ENCODE measurements at regions not wholly inside any gene's neighbourhood (a gene's known extent, or its start where the extent isn't known, plus 50 kb on each side); places are given as distances from the start of the nearest gene placed in this dataset.
"Not testable (repeated sequence)": the region's sequence is repeated elsewhere in the genome, so short reads cannot be mapped to it uniquely, and the experiment has no call there.

DNA sequence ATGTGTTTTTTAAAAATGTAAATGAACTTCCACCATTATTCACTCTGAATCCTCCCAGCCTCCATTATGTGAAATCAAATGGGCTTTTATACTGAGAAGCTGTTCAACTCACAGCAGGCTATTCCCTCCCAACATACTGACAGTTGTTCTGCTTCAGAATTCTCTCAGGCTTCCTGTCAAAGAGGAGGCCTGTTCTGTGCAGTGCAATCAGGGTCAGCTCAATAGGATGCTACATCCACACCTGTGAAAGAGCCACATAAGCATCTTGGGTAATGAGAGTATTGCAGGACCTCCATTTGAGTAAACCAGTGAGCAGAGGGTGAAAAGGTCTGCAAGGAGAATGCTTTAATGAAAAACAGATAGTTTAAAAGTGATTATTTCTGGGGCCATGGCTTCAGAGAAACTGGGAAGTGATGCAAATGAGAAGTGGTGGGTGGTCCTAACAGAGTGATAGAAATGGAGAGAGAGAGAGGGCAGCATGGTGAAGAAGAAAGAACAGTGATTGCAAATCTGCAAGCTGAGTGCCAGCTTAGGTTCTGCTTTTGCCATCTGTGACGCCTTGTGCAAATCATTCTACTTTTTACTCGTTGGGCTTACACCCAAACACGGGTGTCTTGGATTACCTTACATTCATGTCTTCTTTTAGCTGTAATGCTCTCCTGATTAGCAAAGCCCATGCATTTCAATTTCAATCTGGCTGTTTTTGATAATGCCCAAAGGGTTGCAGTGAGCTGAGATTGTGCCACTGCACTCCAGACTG lies 202.5 kb upstream of the NMUR2 start:
- DNase-seq (ENCODE audit: low read depth, low spot score): no peak

DNA sequence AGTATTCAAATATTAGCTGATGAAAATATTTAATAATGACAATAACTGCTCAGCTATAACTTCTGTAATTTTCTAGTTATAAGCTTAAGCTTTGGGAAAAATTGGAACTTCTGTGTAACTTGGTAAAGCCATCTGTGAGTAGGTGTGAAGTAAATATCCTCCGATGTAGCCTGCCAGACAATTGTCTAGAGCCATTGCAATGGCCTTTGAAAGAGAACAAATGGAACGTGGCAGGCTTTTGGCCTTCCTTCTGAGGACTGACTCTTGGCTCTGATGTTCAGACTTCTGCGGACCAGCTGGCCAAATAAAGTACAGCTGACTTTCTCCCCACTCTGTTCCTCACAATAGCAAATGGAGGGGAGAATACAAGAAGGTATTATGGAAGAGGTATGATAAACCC lies 203.4 kb upstream of the NMUR2 start:
- no peak for DNase-seq (ENCODE audit: low read depth, low spot score)

DNA sequence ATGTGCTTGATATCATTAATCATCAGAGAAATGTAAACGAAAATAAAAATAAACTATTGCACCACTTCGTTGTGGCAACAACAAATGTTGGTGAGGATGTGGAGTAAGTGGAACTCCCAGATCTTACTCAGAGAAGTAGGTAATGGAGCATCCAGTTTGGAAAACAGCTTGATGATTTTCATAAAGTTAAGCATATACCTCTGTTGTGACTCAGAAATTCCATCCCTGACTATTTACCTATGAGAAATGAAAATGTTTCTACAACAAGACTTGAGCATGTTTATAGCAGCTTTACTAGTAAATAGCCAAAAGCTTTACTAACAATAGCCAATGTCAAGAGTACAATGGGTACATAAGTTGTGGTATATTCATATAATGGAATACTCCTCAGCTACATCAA lies 214.7 kb upstream of the NMUR2 start:
- no peak for DNase-seq (ENCODE audit: low read depth, low spot score)

DNA sequence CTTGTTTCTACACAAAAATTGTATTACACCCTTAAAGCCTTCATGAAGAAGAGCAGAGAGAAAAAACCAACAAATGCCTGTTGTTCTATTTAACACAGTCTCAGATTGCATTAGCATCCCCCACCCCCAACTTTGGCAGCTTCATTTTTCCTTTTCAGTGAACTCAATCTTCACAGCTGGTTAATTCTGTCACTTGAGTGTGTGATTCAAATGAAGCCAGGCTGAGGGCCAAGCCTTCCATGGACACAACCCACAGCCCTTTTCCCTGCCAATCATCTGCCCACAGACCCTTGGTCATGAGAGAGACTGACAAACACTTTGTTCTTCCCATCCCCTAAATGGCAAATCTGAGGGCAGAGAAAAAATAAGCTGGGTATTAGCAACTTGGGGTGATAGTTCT lies 217.5 kb upstream of the NMUR2 start:
- DNase-seq (ENCODE audit: low read depth, low spot score): no peak

DNA sequence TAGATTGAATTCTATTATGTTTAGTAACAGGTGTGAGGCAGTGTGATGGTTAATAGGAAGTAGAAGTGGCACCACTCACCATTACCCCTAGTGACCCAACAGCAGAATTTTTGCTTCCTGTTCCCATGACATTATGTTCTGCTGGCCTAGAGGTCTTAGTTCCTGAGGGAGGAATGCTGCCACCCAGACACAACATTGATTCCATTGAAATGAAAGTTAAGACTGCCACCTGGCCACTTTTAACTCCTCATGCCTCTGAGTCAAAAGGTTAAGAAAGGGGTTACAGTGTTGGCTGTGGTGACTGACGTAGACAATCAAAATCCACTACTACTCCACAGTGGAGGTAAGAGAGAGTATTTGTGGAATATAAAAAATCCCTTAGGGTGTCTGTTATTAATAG lies 218.9 kb upstream of the NMUR2 start:
- no peak for DNase-seq (ENCODE audit: low read depth, low spot score)

DNA sequence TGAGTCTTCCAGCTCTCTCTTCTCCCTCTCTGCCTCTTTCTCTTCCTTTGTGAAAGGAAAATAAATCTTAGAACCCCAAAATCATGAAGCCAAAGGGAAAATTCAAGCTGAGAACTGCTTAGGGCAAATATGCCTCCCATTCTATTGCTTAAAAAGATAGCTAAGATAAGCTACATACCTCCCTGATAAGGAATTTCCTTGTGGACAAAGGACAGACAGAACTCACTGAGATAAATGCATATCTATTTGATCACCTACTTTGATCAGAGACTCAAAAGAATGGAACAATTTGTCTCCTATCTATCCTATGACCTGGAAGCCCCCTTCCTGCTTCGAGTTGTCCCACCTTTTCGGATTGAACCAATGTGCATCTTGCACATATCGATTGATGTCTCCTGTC lies 220.6 kb upstream of the NMUR2 start:
- DNase-seq (ENCODE audit: low read depth, low spot score): no peak

DNA sequence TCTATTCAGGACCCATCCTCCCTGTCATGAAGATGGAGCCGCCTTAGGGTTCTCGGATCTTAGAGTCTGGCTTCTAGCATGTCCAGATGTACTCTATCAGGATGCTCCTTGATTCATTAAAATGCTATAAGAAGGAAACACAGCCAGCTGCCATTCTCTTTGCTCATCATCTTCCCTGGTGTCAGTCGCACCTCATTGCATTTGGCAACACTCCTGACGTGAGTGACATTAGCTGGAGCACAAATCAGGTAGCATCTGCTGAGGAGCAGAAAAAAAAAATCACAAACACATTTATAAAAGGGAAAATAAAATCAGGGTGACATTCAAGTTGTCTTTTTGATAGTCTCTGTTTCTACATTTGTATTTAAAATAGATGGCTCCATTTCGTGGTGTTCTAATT lies 226.1 kb upstream of the NMUR2 start:
- no peak for DNase-seq (ENCODE audit: low read depth, low spot score)

DNA sequence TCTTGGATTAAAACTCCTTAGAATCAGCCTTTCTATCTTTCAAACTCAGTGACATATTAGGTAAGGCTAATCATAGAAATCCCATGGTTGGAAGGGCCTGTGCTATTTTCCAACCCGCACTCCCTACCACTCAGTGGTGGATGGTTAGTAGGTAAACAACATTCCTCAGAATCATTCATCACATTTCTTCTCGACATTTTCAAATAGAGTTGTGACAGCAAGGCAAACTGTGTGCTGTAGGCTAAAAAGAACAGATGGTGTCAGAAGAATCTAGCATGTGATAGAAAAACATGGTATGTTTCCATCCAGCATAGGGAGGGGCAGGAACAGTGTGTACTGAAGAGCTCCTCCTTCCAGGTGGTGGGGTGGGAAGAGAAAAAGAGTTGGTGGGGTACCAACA lies 227.3 kb upstream of the NMUR2 start:
- DNase-seq (ENCODE audit: low read depth, low spot score): no peak

DNA sequence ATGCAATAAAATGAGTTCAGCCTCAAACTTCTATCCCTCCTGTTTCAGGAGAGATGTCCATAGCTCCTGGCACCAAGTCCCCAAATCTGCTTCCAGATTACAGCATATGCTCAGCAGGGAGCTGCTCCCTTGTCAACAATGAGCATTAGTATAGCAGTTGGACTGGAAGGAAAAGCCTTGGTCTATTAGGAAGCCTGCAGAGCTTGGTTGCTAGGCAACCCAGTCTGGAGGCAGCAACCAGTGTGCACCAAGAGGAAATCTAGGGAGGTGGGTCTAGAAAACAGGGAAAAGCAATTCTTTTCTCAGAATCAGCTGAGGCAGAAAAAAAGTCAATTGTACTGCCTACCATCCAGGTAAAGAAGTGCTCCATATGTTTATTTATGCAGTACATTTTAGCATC lies 229.5 kb upstream of the NMUR2 start:
- DNase-seq (ENCODE audit: low read depth, low spot score): no peak

DNA sequence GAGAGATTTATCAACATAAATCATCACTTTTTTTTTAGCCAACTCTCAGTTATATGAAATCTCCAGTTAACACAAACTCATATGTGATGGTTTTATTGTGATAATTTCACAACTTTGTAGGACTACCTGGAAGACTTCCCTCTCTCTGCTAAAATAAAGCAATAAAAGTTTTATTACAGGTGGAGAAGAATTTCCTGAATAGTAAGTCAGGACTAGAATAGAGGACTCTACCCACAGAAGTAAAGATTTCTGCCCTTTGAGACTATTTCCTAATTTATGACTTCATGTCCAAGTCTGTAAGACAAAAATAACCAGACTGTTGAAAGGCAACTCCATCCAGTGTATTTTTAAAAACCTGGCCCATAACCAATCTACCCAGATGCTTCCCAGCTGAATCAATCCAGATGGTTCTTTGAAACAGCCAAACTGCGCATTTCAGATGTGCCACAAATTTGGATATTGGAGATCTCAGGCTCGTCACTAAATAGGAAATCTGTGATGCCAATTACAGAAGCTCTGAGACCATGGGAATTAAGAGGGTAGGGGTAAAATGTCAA lies 234.0 kb upstream of the NMUR2 start:
- no peak for DNase-seq (ENCODE audit: low read depth, low spot score)

DNA sequence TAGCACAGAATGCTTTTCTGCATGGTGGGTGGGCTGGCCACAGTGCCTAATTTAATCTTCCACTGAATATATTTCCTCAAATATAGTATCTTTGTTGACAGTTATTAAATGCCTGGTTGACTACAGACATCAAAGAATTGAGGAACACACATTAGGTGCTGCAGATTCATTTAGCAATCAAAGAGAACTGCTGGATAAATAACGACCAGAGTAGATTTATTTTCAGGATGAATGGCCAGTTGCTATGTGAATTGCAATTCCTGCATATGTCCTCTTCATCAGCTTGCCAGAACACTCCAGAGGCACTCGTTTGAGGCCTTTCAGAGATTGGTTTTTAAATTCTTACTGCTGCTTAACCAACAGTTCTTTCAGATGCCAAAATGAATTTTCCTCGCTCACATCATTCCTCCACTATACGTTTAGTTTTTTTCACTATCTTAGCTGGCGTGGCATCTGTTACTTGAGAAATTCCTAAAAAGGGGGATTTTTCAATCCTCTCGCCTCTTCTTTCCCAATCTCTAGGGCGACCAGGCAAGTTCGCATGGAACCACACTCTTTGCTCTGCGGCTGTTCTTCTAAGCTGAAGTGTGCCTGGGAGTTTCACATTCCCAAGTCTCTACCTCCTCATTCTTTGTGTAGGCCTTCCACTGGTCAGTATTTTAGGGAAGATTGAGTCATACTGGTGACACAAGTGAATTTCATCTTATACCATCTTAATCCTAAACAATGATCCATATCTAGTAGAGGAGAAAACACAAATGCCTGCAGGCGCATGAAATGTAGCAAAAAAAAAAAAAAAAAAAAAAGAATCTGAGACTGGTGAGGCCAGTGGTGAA lies 237.1 kb upstream of the NMUR2 start:
- no peak for DNase-seq (ENCODE audit: low read depth, low spot score)

DNA sequence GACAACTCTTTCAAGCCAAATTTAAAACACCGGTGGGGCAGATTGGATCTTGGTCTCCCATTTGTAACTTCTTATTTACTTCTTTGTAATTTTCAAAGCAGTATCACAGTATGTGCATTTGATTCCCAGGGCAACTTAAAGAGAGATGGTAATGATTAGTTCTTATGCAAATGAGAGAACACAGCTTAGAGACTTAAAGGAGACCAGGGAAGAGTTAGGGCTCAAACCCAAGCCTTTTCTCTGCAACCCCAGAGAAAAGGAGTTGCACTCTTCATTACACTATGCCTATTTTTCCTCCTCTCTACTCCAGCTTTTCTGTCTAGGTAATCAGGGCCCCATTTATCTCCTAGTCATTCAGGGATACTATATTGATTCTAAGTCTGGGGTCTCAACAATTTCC lies 237.8 kb upstream of the NMUR2 start:
- DNase-seq (ENCODE audit: low read depth, low spot score): no peak

DNA sequence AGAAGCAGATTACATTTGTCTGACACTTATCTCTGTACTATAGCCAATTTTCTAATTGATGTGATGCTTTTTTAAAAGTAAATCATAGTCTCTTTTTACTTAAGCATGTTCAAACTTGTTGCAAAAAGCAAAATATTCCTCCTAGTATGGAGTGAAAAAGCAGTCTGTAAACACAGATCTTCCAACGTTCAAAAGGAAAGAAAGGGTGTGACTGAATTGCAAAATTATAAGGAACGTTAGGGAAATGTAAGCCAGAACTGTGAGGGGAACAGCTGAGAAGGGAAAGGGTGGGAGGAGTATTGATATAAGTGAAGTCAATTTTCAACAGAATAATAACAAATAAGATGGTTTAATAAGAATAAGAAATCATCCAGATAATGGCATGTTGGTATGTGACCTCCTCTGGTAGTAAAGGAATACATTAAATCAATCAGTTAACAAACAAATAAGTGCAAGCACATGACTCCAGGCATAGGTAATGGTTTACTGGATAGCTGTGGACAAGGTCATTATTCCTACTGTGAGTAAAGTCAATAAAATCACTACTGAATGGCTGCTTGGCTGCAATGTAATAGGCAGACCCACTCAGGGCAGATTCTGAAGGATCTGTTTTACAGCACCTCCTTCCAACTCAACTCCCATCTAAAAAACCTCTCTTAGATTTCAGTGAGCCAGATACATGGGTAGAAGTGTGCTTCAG lies 239.1 kb upstream of the NMUR2 start:
- no peak for DNase-seq (ENCODE audit: low read depth, low spot score)

DNA sequence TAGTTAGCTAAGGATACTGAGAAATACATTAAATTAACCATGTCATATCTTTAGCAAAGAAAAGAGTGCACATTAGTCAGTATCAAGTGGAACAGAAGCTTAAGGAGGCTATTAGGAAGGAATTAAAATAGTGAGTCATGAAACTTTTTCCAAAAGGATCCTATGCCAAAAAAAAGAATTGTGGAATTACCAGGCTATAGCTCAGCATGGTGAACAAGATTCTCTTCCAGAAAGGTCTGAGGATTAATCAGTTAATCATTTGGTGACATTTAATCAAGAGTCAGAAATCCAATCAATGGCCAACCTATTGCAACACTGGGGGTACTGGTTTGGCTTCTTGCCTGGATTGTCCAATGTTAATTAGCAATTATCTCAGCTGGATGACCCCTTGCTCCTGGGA lies 244.5 kb upstream of the NMUR2 start:
- no peak for DNase-seq (ENCODE audit: low read depth, low spot score)

DNA sequence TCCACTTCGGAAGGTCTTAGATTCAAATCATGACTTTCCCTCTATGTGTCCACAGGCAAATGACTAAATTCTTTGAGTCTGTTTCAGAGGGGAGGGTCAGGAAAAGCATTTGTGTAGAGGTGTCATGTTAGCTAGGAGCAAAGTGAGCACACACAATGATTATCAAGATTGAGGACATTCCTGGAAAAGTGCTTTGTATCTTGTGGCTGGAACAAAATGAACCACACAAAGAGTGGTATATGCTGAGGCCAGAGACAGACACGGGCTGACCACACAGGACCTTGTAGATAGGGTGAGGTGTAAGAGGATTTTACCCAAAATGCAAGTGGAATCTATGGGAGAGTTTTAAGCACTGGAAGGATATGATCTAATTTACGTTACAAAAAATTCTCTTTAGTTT lies 245.3 kb upstream of the NMUR2 start:
- no peak for DNase-seq (ENCODE audit: low read depth, low spot score)

DNA sequence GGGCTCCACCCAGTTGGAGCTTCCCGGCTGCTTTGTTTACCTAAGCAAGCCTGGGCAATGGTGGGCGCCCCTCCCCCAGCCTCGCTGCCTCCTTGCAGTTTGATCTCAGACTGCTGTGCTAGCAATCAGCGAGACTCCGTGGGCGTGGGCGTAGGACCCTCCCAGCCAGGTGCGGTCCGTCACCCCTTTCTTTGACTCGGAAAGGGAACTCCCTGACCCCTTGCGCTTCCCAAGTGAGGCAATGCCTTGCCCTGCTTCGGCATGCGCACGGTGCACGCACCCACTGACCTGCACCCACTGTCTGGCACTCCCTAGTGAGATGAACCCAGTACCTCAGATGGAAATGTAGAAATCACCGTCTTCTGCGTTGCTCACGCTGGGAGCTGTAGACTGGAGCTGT lies 254.4 kb upstream of the NMUR2 start:
- DNase-seq (ENCODE audit: low read depth, low spot score): not testable (repeated sequence)

DNA sequence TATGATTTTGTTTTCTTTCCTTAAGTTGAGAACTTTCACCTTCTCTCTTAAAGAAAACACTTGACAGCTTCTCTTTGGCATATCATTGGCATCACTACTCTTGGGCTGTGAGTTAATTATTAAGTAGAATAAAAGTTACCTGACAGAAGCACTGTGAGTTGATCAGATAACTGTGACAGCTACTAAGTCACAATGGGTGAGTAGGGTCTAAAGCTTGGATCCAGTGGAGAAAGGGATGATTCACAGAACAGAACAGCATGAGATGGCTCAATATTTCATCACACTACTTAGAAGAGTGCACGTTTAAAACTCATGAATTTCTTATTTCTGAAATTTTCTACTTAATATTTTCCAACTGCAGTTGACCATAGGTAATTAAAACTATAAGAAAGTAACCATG lies 268.5 kb upstream of the NMUR2 start:
- no peak for DNase-seq (ENCODE audit: low read depth, low spot score)

DNA sequence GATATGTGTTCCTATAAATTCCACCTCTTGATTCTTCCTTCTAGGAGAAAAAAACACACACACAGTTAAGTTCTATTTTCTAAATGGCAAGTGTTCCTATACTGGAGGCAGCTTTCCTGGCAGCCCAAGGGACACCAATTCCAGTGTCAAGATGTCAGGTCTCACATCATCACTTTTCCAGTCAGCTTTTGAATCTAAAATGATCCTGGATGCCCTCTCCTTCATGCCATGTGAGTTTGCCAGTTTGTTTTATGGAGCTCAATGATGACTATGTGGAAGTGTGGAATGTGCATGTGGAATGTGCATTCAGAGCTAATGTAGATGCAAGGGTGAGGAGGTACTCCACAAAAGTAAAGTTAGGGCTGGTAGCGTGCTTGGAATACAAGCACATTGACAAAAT lies 269.3 kb upstream of the NMUR2 start:
- no peak for DNase-seq (ENCODE audit: low read depth, low spot score)

DNA sequence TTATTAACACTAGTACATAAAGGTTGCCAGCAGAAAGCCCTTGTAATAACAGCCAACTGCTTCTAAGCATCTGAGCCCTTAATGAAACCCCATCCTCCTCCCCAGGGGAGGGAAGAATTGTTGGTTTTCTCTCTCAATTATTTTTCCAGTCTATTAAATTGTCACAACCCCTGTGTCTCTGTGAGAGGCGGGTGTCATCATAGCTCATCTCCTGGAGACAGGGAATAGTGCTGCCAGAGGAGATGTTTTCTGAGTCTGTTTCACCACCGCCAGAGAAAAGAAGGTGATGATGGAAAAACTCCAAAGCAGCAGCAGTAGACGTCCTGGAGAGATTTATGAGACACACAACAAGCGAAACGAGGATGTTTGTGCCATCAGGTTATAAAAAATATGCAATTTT lies 271.1 kb upstream of the NMUR2 start:
- DNase-seq (ENCODE audit: low read depth, low spot score): no peak

DNA sequence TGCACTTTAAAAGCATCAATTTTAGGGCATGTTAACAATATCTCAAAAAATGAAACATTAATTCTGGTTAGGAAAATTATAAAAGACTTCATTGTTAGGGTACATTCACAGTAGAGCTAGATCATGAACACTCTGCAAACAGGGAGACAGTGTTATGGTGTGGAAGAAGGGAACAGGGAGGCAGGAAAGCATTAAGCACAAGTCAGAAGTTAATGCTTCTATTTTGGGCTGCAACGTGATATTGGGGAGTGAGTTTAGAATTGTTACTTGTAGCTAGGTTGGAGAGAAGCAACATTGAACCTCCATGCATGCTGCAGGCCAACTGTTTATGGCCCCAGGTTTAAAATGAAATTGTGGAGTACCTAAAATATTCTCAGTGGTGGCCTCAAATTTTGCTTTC lies 278.1 kb upstream of the NMUR2 start:
- no peak for DNase-seq (ENCODE audit: low read depth, low spot score)

DNA sequence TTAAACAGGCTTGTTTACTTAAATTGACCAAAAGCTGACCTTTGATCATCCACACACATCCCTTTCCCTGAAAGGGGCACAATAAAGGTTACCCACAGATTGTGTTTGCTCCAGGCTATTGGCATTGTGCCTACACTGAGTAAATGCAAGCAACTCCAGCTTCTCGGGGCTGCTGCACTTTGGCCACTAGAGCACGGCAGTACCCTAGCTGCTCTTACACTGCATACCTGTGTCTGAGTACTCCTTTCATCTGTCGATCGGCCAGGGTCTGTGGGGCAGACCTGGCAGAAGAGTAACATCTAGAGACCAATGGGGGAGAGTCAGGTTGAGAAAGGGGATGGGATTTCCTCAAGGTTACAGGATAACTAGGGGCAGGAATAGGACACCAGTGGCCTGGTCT lies 281.9 kb upstream of the NMUR2 start:
- no peak for DNase-seq (ENCODE audit: low read depth, low spot score)

DNA sequence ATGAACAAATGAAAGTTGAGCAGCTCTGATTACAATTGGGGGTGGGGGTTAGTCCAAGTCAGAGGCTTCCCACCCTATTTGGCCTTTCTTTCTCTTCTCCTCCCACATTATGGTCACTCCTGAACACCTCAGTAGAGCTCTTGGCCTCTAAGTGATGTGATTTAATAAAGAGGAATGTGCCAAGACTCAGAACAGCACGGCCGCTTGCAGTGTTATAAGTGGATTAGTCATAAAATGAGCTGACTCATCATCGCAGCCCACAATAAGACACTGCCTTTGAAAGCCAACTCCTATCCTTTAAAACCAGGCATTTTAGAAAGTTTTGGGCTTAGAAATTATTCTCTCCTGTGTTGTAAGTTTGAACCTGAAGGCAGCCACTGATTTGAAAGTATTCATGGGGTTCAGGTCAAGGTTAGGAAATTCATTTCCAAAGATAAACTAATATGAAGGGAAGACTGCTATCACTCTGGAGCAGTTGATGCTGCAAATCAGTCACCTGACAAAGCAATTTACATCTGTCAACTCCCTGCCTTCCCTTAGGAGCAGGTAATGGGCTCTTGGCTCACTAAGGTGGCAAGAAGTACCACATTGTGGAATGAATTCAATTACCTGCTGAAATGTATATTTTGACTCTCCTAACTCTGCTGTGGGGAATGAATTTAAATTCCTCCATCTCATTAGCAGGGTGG lies 283.6 kb upstream of the NMUR2 start:
- no peak for DNase-seq (ENCODE audit: low read depth, low spot score)
